ENCODE measurements at regions not wholly inside any gene's neighbourhood (a gene's known extent, or its start where the extent isn't known, plus 50 kb on each side); places are given as distances from the start of the nearest gene placed in this dataset.

- DNase-seq, result no peak
Measured at GRCh38 chr2:200138391-200139124, 167.9 kb upstream of the SPATS2L start.

GRCh38 chr2:200144571-200144970 is 161.9 kb upstream of the SPATS2L start:
- DNase-seq, result no peak

- DNase-seq, result no peak
Measured at GRCh38 chr2:200146501-200146900, 160.0 kb upstream of the SPATS2L start.

GRCh38 chr2:200147371-200147770 is 159.1 kb upstream of the SPATS2L start:
- no peak for DNase-seq

GRCh38 chr2:200148366-200148765 is 158.1 kb upstream of the SPATS2L start:
- DNase-seq, result no peak

GRCh38 chr2:200150411-200151086 is 155.9 kb upstream of the SPATS2L start:
- no peak for DNase-seq

- DNase-seq, result no peak
Measured at GRCh38 chr2:200155652-200156051, 150.8 kb upstream of the SPATS2L start.

GRCh38 chr2:200156166-200156835 is 150.2 kb upstream of the SPATS2L start:
- no peak for DNase-seq

- DNase-seq, result no peak
Measured at GRCh38 chr2:200158647-200159356, 147.7 kb upstream of the SPATS2L start.

- DNase-seq, result no peak
Measured at GRCh38 chr2:200159357-200159707, 147.2 kb upstream of the SPATS2L start.

GRCh38 chr2:200159829-200160781 is 146.4 kb upstream of the SPATS2L start:
- no peak for DNase-seq

- DNase-seq, result no peak
Measured at GRCh38 chr2:200161458-200161857, 145.0 kb upstream of the SPATS2L start.

- no peak for DNase-seq
Measured at GRCh38 chr2:200165687-200166086, 140.8 kb upstream of the SPATS2L start.

- no peak for DNase-seq
Measured at GRCh38 chr2:200168641-200169555, 137.6 kb upstream of the SPATS2L start.

- DNase-seq, result no peak
Measured at GRCh38 chr2:200170221-200170620, 136.3 kb upstream of the SPATS2L start.

- DNase-seq, result no peak
Measured at GRCh38 chr2:200171731-200172482, 134.6 kb upstream of the SPATS2L start.

- no peak for DNase-seq
Measured at GRCh38 chr2:200172521-200172920, 134.0 kb upstream of the SPATS2L start.

- DNase-seq, result no peak
Measured at GRCh38 chr2:200172944-200173581, 133.4 kb upstream of the SPATS2L start.

- no peak for DNase-seq
Measured at GRCh38 chr2:200173691-200174090, 132.8 kb upstream of the SPATS2L start.

Measured in NCI-H2227 treated with DMSO at 0.1 percent for 48 hours (cell line).